ENCODE measurements at regions not wholly inside any gene's neighbourhood (a gene's known extent, or its start where the extent isn't known, plus 50 kb on each side); places are given as distances from the start of the nearest gene placed in this dataset.

GRCh38 chr16:50878966-50879615 is 137.2 kb downstream of the CYLD start:
- Histone ChIP-seq H3K4me1 (no peaks in the 10 kb centered on the region), H3K27me3 (ENCODE audit: low read depth) (peaks cover 64% of the 10 kb centered on the region), H3K4me3 (no peak overlapping the region), H3K9me3 (replicated peaks) (peaks cover 8% of the 10 kb centered on the region), H3K36me3 (no peaks in the 10 kb centered on the region), H3K27ac (replicated peaks) (no peak overlapping the region)
- no peak for DNase-seq
- intact Hi-C loops (cut with micrococcal nuclease), result no loop called here
- no peak for TF ChIP-seq CTCF (IDR thresholded peaks at IDR 0.05; ENCODE audit: borderline replicate concordance)

DNA sequence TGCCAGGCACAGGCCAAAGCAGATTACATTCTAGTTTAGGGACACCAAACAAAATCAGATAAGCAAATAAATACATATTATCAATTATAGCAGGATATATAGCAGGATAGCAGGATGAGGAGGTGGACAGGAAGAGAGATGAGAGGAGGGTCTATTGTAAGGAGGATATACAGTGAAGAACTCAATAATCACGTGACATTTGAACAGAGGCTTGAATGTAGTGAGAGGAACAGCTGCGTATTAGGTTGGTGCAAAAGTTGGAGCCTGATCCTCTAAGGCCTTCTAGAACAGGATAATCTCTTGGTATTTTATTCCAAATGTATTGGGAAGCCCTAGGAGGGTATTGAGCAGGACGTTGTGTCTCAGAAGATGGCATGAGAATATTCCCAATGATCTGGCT is 136.7 kb downstream of the CYLD start:
- no peak for DNase-seq
- no peak for TF ChIP-seq CTCF (IDR thresholded peaks at IDR 0.05; ENCODE audit: borderline replicate concordance)

DNA sequence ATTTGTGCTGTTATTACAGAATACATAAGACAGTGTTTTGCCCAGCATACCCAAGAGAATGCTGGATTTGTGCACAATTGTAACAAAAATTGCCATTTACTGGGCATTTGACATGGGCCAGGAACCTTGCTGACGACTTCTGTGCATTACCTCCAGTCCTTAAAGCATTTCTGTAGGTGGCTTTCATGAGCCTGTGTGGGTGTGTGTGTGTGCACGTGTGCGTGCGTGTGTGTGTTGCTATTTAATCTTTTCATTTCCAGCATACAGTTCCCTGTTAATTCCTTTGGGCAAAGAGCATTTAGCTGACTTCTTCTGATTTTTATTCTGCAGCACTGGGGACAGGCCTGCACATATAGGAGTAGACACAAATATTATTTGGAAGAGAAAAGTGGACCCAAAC is 134.4 kb downstream of the CYLD start:
- H3K27me3 ChIP-seq (ENCODE audit: low read depth), result peaks cover 52% of the 10 kb centered on the region
- no peak overlapping the region for H3K27ac ChIP-seq (replicated peaks)
- no peaks in the 10 kb centered on the region for H3K4me1 ChIP-seq
- no peaks in the 10 kb centered on the region for H3K36me3 ChIP-seq
- H3K9me3 ChIP-seq (replicated peaks), result peaks cover 24% of the 10 kb centered on the region
- TF ChIP-seq CTCF (IDR thresholded peaks at IDR 0.05; ENCODE audit: borderline replicate concordance), result no peak
- intact Hi-C loops (cut with micrococcal nuclease), result no loop called here
- H3K4me3 ChIP-seq, result no peak overlapping the region
- no peak for DNase-seq

More for the DNA sequence above, 136.7 kb downstream of the CYLD start:
- H3K36me3 ChIP-seq, result no peaks in the 10 kb centered on the region
- H3K27me3 ChIP-seq (ENCODE audit: low read depth), result peaks cover 64% of the 10 kb centered on the region
- H3K4me1 ChIP-seq, result no peaks in the 10 kb centered on the region
- no peak overlapping the region for H3K4me3 ChIP-seq
- intact Hi-C loops (cut with micrococcal nuclease), result no loop called here
- H3K9me3 ChIP-seq (replicated peaks), result peaks cover 9% of the 10 kb centered on the region
- H3K27ac ChIP-seq (replicated peaks), result no peak overlapping the region

- H3K4me3 ChIP-seq, result no peak overlapping the region
- intact Hi-C loops (cut with micrococcal nuclease), result no loop called here
- H3K27ac ChIP-seq (replicated peaks), result no peak overlapping the region
- no peaks in the 10 kb centered on the region for H3K27me3 ChIP-seq (ENCODE audit: low read depth)
- no peaks in the 10 kb centered on the region for H3K4me1 ChIP-seq
- peaks cover 29% of the 10 kb centered on the region for H3K9me3 ChIP-seq (replicated peaks)
- TF ChIP-seq CTCF (IDR thresholded peaks at IDR 0.05; ENCODE audit: borderline replicate concordance), result no peak
- H3K36me3 ChIP-seq, result no peaks in the 10 kb centered on the region
- no peak for DNase-seq
These were observed 126.7 kb downstream of the CYLD start for GRCh38 chr16:50868577-50868976.

GRCh38 chr16:50866806-50867205 is 124.9 kb downstream of the CYLD start:
- intact Hi-C loops (cut with micrococcal nuclease), result no loop called here
- no peak for DNase-seq

More at GRCh38 chr16:50866806-50867205, 124.9 kb downstream of the CYLD start:
- H3K4me3 ChIP-seq, result no peak overlapping the region
- no peaks in the 10 kb centered on the region for H3K4me1 ChIP-seq
- no peaks in the 10 kb centered on the region for H3K36me3 ChIP-seq
- TF ChIP-seq CTCF (IDR thresholded peaks at IDR 0.05; ENCODE audit: borderline replicate concordance), result no peak
- H3K27me3 ChIP-seq (ENCODE audit: low read depth), result peaks cover 6% of the 10 kb centered on the region
- H3K27ac ChIP-seq (replicated peaks), result no peak overlapping the region
- H3K9me3 ChIP-seq (replicated peaks), result peaks cover 11% of the 10 kb centered on the region

Measured in left ventricle myocardium inferior (tissue), 1 donor.